Right ventricle myocardium superior (tissue), 1 donor: ENCODE measurements at regions not wholly inside any gene's neighbourhood (a gene's known extent, or its start where the extent isn't known, plus 50 kb on each side); places are given as distances from the start of the nearest gene placed in this dataset.
A peak's percentile ranks its signal among the peaks of the same experiment; 100 is the strongest.
"Not testable (repeated sequence)": the region's sequence is repeated elsewhere in the genome, so short reads cannot be mapped to it uniquely, and the experiment has no call there.

Experiments
- ATAC-seq: fragments of 200-7000 bp; cut with Tn5 transposase; one replicate; pipeline ENCODE4 v1.9.1; 2020; ENCODE audit warnings: mild to moderate bottlenecking; ENCODE audit not compliant: poor library complexity
- DNase-seq: peaks from one replicate; pipeline ENCODE4 v3.0.0-alpha.2; 2020
- intact Hi-C: fragments of 100-400 bp; cut with DNase I; formaldehyde crosslinking; loops from one replicate; pipeline ENCODE4 v1.11.2; 2022
- donor health status: DM: no; HTN: yes; CAD: no; lungs with severe emphysema.

- DNase-seq (no peak), ATAC-seq (no peak)
- intact Hi-C loops = no loop called here
These were observed 859.7 kb upstream of the ADGRB3 start for GRCh38 chr6:67775333-67775732.

GRCh38 chr6:67768972-67769371 lies 866.1 kb upstream of the ADGRB3 start:
- intact Hi-C loops = no loop called here
- ATAC-seq (no peak), DNase-seq (no peak)

GRCh38 chr6:67767046-67767822 lies 867.8 kb upstream of the ADGRB3 start:
- intact Hi-C loops, ATAC-seq, DNase-seq: not testable (repeated sequence)

- no peak for DNase-seq
- intact Hi-C loops = no loop called here
- peak; percentile 34 for ATAC-seq
These were observed 869.0 kb upstream of the ADGRB3 start for GRCh38 chr6:67766057-67766456.

- intact Hi-C loops = no loop called here
- ATAC-seq = no peak
These were observed 876.1 kb upstream of the ADGRB3 start for GRCh38 chr6:67759001-67759400.

GRCh38 chr6:67757465-67758033 lies 877.5 kb upstream of the ADGRB3 start:
- DNase-seq = no peak
- intact Hi-C loops = no loop called here
- ATAC-seq = no peak

More at GRCh38 chr6:67759001-67759400, 876.1 kb upstream of the ADGRB3 start:
- no peak for DNase-seq

GRCh38 chr6:67748521-67748920 lies 886.6 kb upstream of the ADGRB3 start:
- intact Hi-C loops = no loop called here
- no peak for DNase-seq
- ATAC-seq = no peak

GRCh38 chr6:67736816-67737215 lies 898.3 kb upstream of the ADGRB3 start:
- ATAC-seq (no peak), DNase-seq (no peak)
- intact Hi-C loops = no loop called here

- DNase-seq (no peak), ATAC-seq (no peak)
- intact Hi-C loops = no loop called here
These were observed 898.9 kb upstream of the ADGRB3 start for GRCh38 chr6:67736161-67736560.

- ATAC-seq = no peak
- intact Hi-C loops = no loop called here
- DNase-seq = no peak
These were observed 899.5 kb upstream of the ADGRB3 start for GRCh38 chr6:67735623-67736022.

GRCh38 chr6:67722861-67723261 lies 912.2 kb upstream of the ADGRB3 start:
- no peak for ATAC-seq
- intact Hi-C loops = no loop called here
- DNase-seq = peak; percentile 22

GRCh38 chr6:67717281-67717680 lies 917.8 kb upstream of the ADGRB3 start:
- DNase-seq (no peak), ATAC-seq (no peak)
- intact Hi-C loops = no loop called here

- intact Hi-C loops = no loop called here
- ATAC-seq (no peak), DNase-seq (no peak)
These were observed 928.7 kb upstream of the ADGRB3 start for GRCh38 chr6:67706388-67706787.

GRCh38 chr6:67698534-67698933 lies 936.5 kb upstream of the ADGRB3 start:
- ATAC-seq = no peak
- intact Hi-C loops = no loop called here
- no peak for DNase-seq

- no peak for ATAC-seq
- no peak for DNase-seq
These were observed 941.0 kb upstream of the ADGRB3 start for GRCh38 chr6:67694127-67694526.

GRCh38 chr6:67689329-67689728 lies 945.8 kb upstream of the ADGRB3 start:
- intact Hi-C loops = no loop called here
- ATAC-seq = no peak

More at GRCh38 chr6:67694127-67694526, 941.0 kb upstream of the ADGRB3 start:
- intact Hi-C loops = no loop called here

GRCh38 chr6:67687396-67687795 lies 947.7 kb upstream of the ADGRB3 start:
- intact Hi-C loops = no loop called here
- DNase-seq (no peak), ATAC-seq (no peak)

More at GRCh38 chr6:67689329-67689728, 945.8 kb upstream of the ADGRB3 start:
- DNase-seq = no peak

GRCh38 chr6:67686225-67686624 lies 948.9 kb upstream of the ADGRB3 start:
- DNase-seq, ATAC-seq, intact Hi-C loops: not testable (repeated sequence)

- DNase-seq (no peak), ATAC-seq (no peak)
- intact Hi-C loops = no loop called here
These were observed 951.1 kb upstream of the ADGRB3 start for GRCh38 chr6:67683960-67684359.

GRCh38 chr6:67680297-67680932 lies 954.7 kb upstream of the ADGRB3 start:
- DNase-seq (no peak), ATAC-seq (no peak)
- intact Hi-C loops = no loop called here
